ENCODE measurements at regions not wholly inside any gene's neighbourhood (a gene's known extent, or its start where the extent isn't known, plus 50 kb on each side); places are given as distances from the start of the nearest gene placed in this dataset.

- Histone ChIP-seq H3K4me3 (ENCODE audit: low read depth in 1 of 3, low read length in 3 of 3) (no peak overlapping the region), H3K4me1 (ENCODE audit: control insufficient read depth in 4 of 4, insufficient read depth in 4 of 4, low read length in 3 of 4) (peaks cover 0 to 19% (median 12%) of the 10 kb centered on the region in 4 donors), H3K9me3 (ENCODE audit: control insufficient read depth in 4 of 4, low read length in 3 of 4) (no peaks in the 10 kb centered on the region), H3K9ac (ENCODE audit: low read depth in 1 of 2, low read length in 2 of 2) (no peak overlapping the region), H3K27ac (ENCODE audit: low read depth in 1 of 2, low read length in 2 of 2) (no peak overlapping the region), H3K36me3 (ENCODE audit: control insufficient read depth in 4 of 4, insufficient read depth in 3 of 4, low read depth in 1 of 4, low read length in 3 of 4) (no peaks in the 10 kb centered on the region), H3K27me3 (ENCODE audit: control insufficient read depth in 4 of 4, insufficient read depth in 4 of 4, low read length in 3 of 4) (no peaks in the 10 kb centered on the region)
- DNase-seq (ENCODE audit: low spot score), result no peak
- no peak for TF ChIP-seq FOXA2 (IDR thresholded peaks at IDR 0.05)
- TF ChIP-seq EGR1 (IDR thresholded peaks at IDR 0.05; ENCODE audit: low read depth in 2 of 2), result no peak
- TF ChIP-seq REST (IDR thresholded peaks at IDR 0.05), result no peak
- TF ChIP-seq JUND (IDR thresholded peaks at IDR 0.05), result no peak
- TF ChIP-seq NR2F2 (IDR thresholded peaks at IDR 0.05), result no peak
- TF ChIP-seq HNF4A (conservative IDR thresholded peaks at IDR 0.05), result no peak
- no peak for TF ChIP-seq GABPA (IDR thresholded peaks at IDR 0.05 in 1 of 2, conservative IDR thresholded peaks at IDR 0.05 in 1 of 2)
- TF ChIP-seq ATF3 (IDR thresholded peaks at IDR 0.05), result no peak
- TF ChIP-seq RXRA (IDR thresholded peaks at IDR 0.05), result no peak
- no peak for TF ChIP-seq FOXA1 (IDR thresholded peaks at IDR 0.05)
- 28% methylated on average over 1 of the region's 1 CpG for WGBS
Measured at GRCh38 chr6:84349542-84349941, 122.1 kb upstream of the CEP162 start.

GRCh38 chr6:84348801-84349200, 121.4 kb upstream of the CEP162 start:
- Histone ChIP-seq H3K27me3 (ENCODE audit: control insufficient read depth in 4 of 4, insufficient read depth in 4 of 4, low read length in 3 of 4) (no peaks in the 10 kb centered on the region), H3K4me1 (ENCODE audit: control insufficient read depth in 4 of 4, insufficient read depth in 4 of 4, low read length in 3 of 4) (peaks cover 0 to 12% (median 8%) of the 10 kb centered on the region in 4 donors), H3K27ac (ENCODE audit: low read depth in 1 of 2, low read length in 2 of 2) (no peak overlapping the region), H3K9me3 (ENCODE audit: control insufficient read depth in 4 of 4, low read length in 3 of 4) (no peaks in the 10 kb centered on the region), H3K36me3 (ENCODE audit: control insufficient read depth in 4 of 4, insufficient read depth in 3 of 4, low read depth in 1 of 4, low read length in 3 of 4) (no peaks in the 10 kb centered on the region), H3K9ac (ENCODE audit: low read depth in 1 of 2, low read length in 2 of 2) (no peak overlapping the region), H3K4me3 (ENCODE audit: low read depth in 1 of 3, low read length in 3 of 3) (no peak overlapping the region)
- TF ChIP-seq JUND (IDR thresholded peaks at IDR 0.05) (no peak), ATF3 (IDR thresholded peaks at IDR 0.05) (no peak), RXRA (IDR thresholded peaks at IDR 0.05) (no peak), SP1 (IDR thresholded peaks at IDR 0.05) (no peak), HNF4A (conservative IDR thresholded peaks at IDR 0.05) (no peak), FOXA2 (IDR thresholded peaks at IDR 0.05) (no peak), ZBTB33 (IDR thresholded peaks at IDR 0.05) (no peak), REST (IDR thresholded peaks at IDR 0.05) (no peak), CTCF (IDR thresholded peaks at IDR 0.05; ENCODE audit: low read depth, low read length, missing input control) (no peak), NR2F2 (IDR thresholded peaks at IDR 0.05) (no peak), GABPA (IDR thresholded peaks at IDR 0.05 in 1 of 2, conservative IDR thresholded peaks at IDR 0.05 in 1 of 2) (no peak), TAF1 (conservative IDR thresholded peaks at IDR 0.05) (no peak), RAD21 (IDR thresholded peaks at IDR 0.05) (no peak)
- 78% methylated on average over 1 of the region's 1 CpG for WGBS
- no peak for DNase-seq (ENCODE audit: low spot score)

All from liver (tissue), 8 donors.